Right lobe of liver (tissue), 6 donors: ENCODE measurements at regions not wholly inside any gene's neighbourhood (a gene's known extent, or its start where the extent isn't known, plus 50 kb on each side); places are given as distances from the start of the nearest gene placed in this dataset.

Experiments used
- ATAC-seq, 4 donors: fragments of 200-7000 bp; cut with Tn5 transposase; one replicate each; pipeline ENCODE4 v1.9.1; 2020; ENCODE audit warnings: mild to moderate bottlenecking in 4 of 4, moderate library complexity in 4 of 4
- DNase-seq, 3 donors: peaks; one replicate each; pipeline ENCODE4 v3.0.0-alpha.2; 2020
- H3K27ac ChIP-seq, 3 donors: fragments of 200-600 bp; one replicate each; pipeline ENCODE4 v1.8.0; 2022
- H3K27me3 ChIP-seq, 2 donors: fragments of 200-600 bp; one replicate each; pipeline ENCODE4 v1.8.0; 2022
- H3K36me3 ChIP-seq, 4 donors: fragments of 200-600 bp; sonication (generic) in 1 of 4; one replicate each; pipeline versions ENCODE4 v1.5.1 to v1.8.0; 2017 to 2022; ENCODE audit warnings: control low read depth in 1 of 4
- H3K4me1 ChIP-seq, 4 donors: fragments of 200-600 bp; sonication (generic) in 1 of 4; one replicate each; pipeline versions ENCODE4 v1.5.1 to v1.8.0; 2017 to 2022; ENCODE audit warnings: control low read depth in 1 of 4
- H3K4me3 ChIP-seq, 3 donors: fragments of 200-600 bp; one replicate each; pipeline ENCODE4 v1.8.0; 2022
- H3K9me3 ChIP-seq, 4 donors: fragments of 200-600 bp; sonication (generic) in 1 of 4; one replicate each; pipeline versions ENCODE4 v1.5.1 to v1.8.0; 2017 to 2022; ENCODE audit warnings: control low read depth in 1 of 4
- POLR2A ChIP-seq: fragments of 450-650 bp; IDR thresholded peaks from one replicate; pipeline ENCODE4 v1.6.1; 2017; ENCODE audit warnings: antibody characterized with exemption, mild to moderate bottlenecking
- WGBS: methylation state at CpG from one replicate; pipeline ENCODE4 v1.1.6; 2018; ENCODE audit warnings: low coverage, low lambda C conversion rate; ENCODE audit not compliant: insufficient coverage; ENCODE audit errors: missing lambda C conversion rate; 5-methylcytosine and 5-hydroxymethylcytosine counted together
- intact Hi-C, 2 donors: fragments of 100-400 bp; cut with DNase I; formaldehyde crosslinking; loops; one replicate each; pipeline versions ENCODE4 v1.11.2 to v1.14.1; 2022
- TF ChIP-seq, protein P1 (sequence below), 4 donors: fragments of 200-600 bp in 3 of 4; fragments of 450-650 bp in 1 of 4; IDR thresholded peaks; one replicate each; pipeline versions ENCODE4 v1.5.1 to v1.8.0; 2016 to 2022; ENCODE audit warnings: antibody characterized with exemption in 4 of 4, mild to moderate bottlenecking in 2 of 4
- donor health status: DM: no; HTN: yes; CAD: no.
- donor health status: DM: no; HTN: no; CAD: no.
- donor health status: DM: no; HTN: no; CAD: no.
- donor health status: DM: no; HTN: yes; CAD: no.
- donor health status: DM: no; HTN: yes; CAD: no.

DNA sequence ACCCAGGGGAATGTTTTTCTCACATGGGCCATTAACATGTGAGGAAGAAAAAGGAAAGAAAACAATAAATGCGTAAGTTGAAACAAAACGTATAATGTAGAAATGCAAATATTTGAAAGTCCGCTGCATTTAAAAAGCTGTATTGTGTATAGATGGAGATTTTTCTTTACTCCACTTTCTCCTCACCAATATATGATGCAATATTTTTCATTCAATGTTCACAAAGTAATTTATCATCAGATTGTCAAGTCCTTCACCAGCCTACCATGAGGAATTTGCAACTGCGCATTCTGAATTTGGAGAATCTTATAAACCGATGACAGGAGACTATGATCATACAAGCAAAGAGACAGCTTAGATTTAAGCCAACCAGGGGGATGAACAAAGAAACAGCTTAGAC lies 69.9 kb downstream of the SOD2 start:
- H3K36me3 ChIP-seq: no peaks in the 10 kb centered on the region
- DNase-seq (no peak), ATAC-seq (no peak)
- no peak overlapping the region for H3K27ac ChIP-seq
- H3K27me3 ChIP-seq: no peaks in the 10 kb centered on the region
- H3K4me1 ChIP-seq: no peaks in the 10 kb centered on the region
- TF ChIP-seq, protein P1, sequence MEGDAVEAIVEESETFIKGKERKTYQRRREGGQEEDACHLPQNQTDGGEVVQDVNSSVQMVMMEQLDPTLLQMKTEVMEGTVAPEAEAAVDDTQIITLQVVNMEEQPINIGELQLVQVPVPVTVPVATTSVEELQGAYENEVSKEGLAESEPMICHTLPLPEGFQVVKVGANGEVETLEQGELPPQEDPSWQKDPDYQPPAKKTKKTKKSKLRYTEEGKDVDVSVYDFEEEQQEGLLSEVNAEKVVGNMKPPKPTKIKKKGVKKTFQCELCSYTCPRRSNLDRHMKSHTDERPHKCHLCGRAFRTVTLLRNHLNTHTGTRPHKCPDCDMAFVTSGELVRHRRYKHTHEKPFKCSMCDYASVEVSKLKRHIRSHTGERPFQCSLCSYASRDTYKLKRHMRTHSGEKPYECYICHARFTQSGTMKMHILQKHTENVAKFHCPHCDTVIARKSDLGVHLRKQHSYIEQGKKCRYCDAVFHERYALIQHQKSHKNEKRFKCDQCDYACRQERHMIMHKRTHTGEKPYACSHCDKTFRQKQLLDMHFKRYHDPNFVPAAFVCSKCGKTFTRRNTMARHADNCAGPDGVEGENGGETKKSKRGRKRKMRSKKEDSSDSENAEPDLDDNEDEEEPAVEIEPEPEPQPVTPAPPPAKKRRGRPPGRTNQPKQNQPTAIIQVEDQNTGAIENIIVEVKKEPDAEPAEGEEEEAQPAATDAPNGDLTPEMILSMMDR (IDR thresholded peaks at IDR 0.05): no peak
- TF ChIP-seq POLR2A: no peak
- no peak overlapping the region for H3K4me3 ChIP-seq
- no peaks in the 10 kb centered on the region for H3K9me3 ChIP-seq
- WGBS: 91% methylated on average over 4 of the region's 5 CpGs
- intact Hi-C loops: no loop called here

DNA sequence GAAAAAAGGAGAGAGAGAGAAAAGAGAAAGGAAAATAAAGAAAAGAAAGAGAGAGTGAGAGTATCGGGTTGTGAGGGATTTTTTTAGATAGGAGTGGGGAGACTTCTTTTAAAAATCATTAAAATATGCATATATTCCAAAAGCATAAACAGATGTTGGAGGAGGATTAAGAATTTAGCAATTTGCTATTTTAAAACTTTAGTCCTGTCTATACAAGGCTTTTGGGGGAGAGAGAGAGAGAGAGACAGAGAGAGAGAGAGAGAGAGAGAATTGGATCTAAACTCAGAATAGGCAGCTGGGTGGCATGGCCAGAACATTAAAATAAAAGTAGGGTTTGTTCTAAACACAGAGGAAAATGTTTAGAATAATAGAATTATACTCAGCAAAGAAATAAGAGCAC lies 72.1 kb downstream of the SOD2 start:
- TF ChIP-seq, protein P1 (IDR thresholded peaks at IDR 0.05): no peak
- TF ChIP-seq POLR2A: no peak
- Histone ChIP-seq H3K4me1 (no peaks in the 10 kb centered on the region), H3K4me3 (no peak overlapping the region), H3K36me3 (no peaks in the 10 kb centered on the region), H3K9me3 (no peaks in the 10 kb centered on the region), H3K27ac (no peak overlapping the region), H3K27me3 (no peaks in the 10 kb centered on the region)
- intact Hi-C loops: no loop called here
- WGBS: 76% methylated on average over 1 of the region's 1 CpG
- DNase-seq (no peak), ATAC-seq (no peak)

DNA sequence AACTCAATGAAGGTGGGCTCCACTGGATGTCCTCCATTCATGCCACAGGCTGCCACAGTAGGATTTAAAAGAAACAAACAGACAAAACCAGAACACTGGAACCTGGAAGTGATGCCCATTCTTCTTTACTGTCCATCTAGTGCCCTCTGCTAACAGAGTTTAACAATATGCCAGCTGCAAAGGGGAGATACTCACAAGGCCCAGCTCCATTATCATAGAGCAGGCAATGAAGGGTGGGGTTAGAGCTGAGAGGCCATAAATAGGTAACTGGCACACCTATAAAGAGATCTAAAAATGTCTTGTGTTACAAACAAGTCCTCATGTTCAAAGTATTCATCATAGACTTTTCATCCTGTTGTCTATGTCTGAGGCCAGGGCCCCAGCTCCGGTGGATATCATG lies 75.6 kb downstream of the SOD2 start:
- Histone ChIP-seq H3K4me3 (no peak overlapping the region), H3K27ac (no peak overlapping the region), H3K4me1 (no peaks in the 10 kb centered on the region), H3K9me3 (no peaks in the 10 kb centered on the region), H3K36me3 (no peaks in the 10 kb centered on the region), H3K27me3 (no peaks in the 10 kb centered on the region)
- intact Hi-C loops: no loop called here
- TF ChIP-seq, protein P1 (IDR thresholded peaks at IDR 0.05): no peak
- TF ChIP-seq POLR2A: no peak
- no peak for ATAC-seq
- DNase-seq: no peak
- whole genome bisulfite sequencing: 100% methylated on average over 1 of the region's 1 CpG

DNA sequence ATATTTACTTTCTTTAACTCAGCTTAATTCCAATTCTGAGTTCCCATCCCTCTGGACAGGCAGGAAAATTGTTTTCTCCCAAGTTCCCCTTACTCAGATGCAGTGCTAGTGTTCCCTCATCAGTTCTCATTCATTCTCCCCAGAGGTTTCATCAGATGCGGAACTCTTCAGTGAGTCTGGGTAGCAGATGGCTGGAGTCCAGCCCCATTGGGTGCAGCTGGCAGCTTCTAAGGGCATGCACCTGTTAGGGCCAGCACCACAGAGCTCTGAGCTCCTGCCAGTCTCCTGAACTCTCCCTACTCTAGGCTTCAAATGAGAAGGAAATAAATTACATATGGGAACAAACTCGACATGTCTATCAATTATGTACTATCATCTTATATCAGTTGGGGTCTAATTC lies 76.6 kb downstream of the SOD2 start:
- DNase-seq: no peak
- no peak overlapping the region for H3K4me3 ChIP-seq
- ATAC-seq: no peak
- 74% methylated on average over 2 of the region's 2 CpGs for whole genome bisulfite sequencing
- no peaks in the 10 kb centered on the region for H3K4me1 ChIP-seq
- no peaks in the 10 kb centered on the region for H3K36me3 ChIP-seq
- intact Hi-C loops: no loop called here
- no peaks in the 10 kb centered on the region for H3K27me3 ChIP-seq
- TF ChIP-seq, protein P1 (IDR thresholded peaks at IDR 0.05): no peak
- no peaks in the 10 kb centered on the region for H3K9me3 ChIP-seq
- no peak overlapping the region for H3K27ac ChIP-seq

DNA sequence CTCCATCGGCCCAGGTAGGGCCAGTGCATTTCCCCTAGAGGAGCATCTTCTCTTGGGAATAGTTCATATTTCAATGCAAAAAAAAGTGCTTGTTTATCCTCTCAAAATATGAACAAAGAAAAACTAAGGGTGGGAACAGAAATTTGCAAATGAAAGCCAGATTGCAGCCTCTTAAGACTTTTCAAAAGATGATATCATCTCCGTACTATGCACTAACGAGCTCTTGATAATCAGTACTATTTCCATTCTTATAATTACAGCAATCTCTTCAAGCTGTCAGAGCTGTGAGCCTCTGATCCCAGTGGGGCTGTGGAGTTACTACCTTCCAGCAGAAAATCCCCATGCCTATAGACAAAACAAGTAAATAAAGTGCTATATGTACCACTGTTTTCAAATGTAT lies 77.1 kb downstream of the SOD2 start:
- TF ChIP-seq POLR2A: no peak
- TF ChIP-seq, protein P1 (IDR thresholded peaks at IDR 0.05): no peak
- Histone ChIP-seq H3K9me3 (no peaks in the 10 kb centered on the region), H3K4me1 (no peaks in the 10 kb centered on the region), H3K27ac (no peak overlapping the region), H3K4me3 (no peak overlapping the region), H3K36me3 (no peaks in the 10 kb centered on the region), H3K27me3 (no peaks in the 10 kb centered on the region)
- no peak for ATAC-seq
- intact Hi-C loops: no loop called here
- WGBS: 56% methylated on average over 3 of the region's 3 CpGs
- no peak for DNase-seq
